Heart left ventricle (tissue), 13 donors: ENCODE measurements at regions not wholly inside any gene's neighbourhood (a gene's known extent, or its start where the extent isn't known, plus 50 kb on each side); places are given as distances from the start of the nearest gene placed in this dataset.

Source experiments
- POLR2A ChIP-seq, 2 donors: fragments of 450-650 bp; IDR thresholded peaks; one replicate each; pipeline ENCODE4 v1.6.1; 2017; ENCODE audit warnings: antibody characterized with exemption in 2 of 2, mild to moderate bottlenecking in 2 of 2, moderate library complexity in 2 of 2
- TF ChIP-seq, protein P1 (sequence below), 12 donors: fragments of 200-600 bp; sonication (generic) in 4 of 12; IDR thresholded peaks; one replicate each; pipeline versions ENCODE4 v1.5.0 to v1.8.0; 2018 to 2022; ENCODE audit warnings: antibody characterized with exemption in 12 of 12, mild to moderate bottlenecking in 5 of 12
- donor health status: ischemic (EF 13 %, LVEDD 7.1; RV severe dilation, severe dysfunction).
- donor health status: DM: no; HTN: yes; CAD: no.
- donor health status: DM: no; HTN: no; CAD: no.
- donor health status: ischemic (EF 25% LVEDD 6.9; RV normal size, moderate dysfunction).
- donor health status: ischemic (EF 25% LVEDD 5.7; RV mildly dilated, moderate dysfunction).
- donor health status: ischemic (EF 35%, LVEDD 5.7; RV mildly dilated, moderate dysfunction).
- donor health status: nonischemic (EF 11% LVEDD 7.7; RV severe dilation, severe dysfunction).
- donor health status: DM: yes; HTN: yes; CAD: no.
- donor health status: PGD.
- donor health status: ischemic (EF 29% LVEDD 5.4; RV normal size, mild dysfunction).
- donor health status: nonischemic (EF 23%, LVEDD 6.1; RV moderate dilation, normal function).

- no peak for TF ChIP-seq POLR2A (IDR thresholded peaks at IDR 0.05)
- TF ChIP-seq, protein P1, sequence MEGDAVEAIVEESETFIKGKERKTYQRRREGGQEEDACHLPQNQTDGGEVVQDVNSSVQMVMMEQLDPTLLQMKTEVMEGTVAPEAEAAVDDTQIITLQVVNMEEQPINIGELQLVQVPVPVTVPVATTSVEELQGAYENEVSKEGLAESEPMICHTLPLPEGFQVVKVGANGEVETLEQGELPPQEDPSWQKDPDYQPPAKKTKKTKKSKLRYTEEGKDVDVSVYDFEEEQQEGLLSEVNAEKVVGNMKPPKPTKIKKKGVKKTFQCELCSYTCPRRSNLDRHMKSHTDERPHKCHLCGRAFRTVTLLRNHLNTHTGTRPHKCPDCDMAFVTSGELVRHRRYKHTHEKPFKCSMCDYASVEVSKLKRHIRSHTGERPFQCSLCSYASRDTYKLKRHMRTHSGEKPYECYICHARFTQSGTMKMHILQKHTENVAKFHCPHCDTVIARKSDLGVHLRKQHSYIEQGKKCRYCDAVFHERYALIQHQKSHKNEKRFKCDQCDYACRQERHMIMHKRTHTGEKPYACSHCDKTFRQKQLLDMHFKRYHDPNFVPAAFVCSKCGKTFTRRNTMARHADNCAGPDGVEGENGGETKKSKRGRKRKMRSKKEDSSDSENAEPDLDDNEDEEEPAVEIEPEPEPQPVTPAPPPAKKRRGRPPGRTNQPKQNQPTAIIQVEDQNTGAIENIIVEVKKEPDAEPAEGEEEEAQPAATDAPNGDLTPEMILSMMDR (IDR thresholded peaks at IDR 0.05): no peak
Observed at GRCh38 chr1:208362011-208362410, 117.8 kb upstream of the PLXNA2 start.
